Heart left ventricle (tissue), 16 donors: ENCODE measurements at regions not wholly inside any gene's neighbourhood (a gene's known extent, or its start where the extent isn't known, plus 50 kb on each side); places are given as distances from the start of the nearest gene placed in this dataset.
A peak's percentile ranks its signal among the peaks of the same experiment; 100 is the strongest.

ENCODE experiments used
- ATAC-seq, 4 donors: fragments of 200-7000 bp; cut with Tn5 transposase; one replicate each; pipeline ENCODE4 v1.9.1; 2020 to 2022; ENCODE audit warnings: moderate library complexity in 4 of 4, mild to moderate bottlenecking in 3 of 4, moderate number of reproducible peaks in 1 of 4
- DNase-seq, 5 donors: peaks; one replicate each; pipeline ENCODE4 v3.0.0-alpha.2; 2020
- H3K27ac ChIP-seq, 12 donors: fragments of 200-600 bp; sonication (generic) in 4 of 12; one replicate each; pipeline versions ENCODE4 v1.5.0 to v1.8.0; 2016 to 2022; ENCODE audit warnings: mild to moderate bottlenecking in 2 of 12
- H3K27me3 ChIP-seq, 9 donors: fragments of 200-600 bp; sonication (generic) in 2 of 9; one replicate each; pipeline versions ENCODE4 v1.5.1 to v1.8.0; 2016 to 2022; ENCODE audit warnings: mild to moderate bottlenecking in 3 of 9
- H3K36me3 ChIP-seq, 9 donors: fragments of 200-600 bp; sonication (generic) in 2 of 9; one replicate each; pipeline versions ENCODE4 v1.5.0 to v1.8.0; 2018 to 2022; ENCODE audit warnings: mild to moderate bottlenecking in 2 of 9
- H3K4me1 ChIP-seq, 12 donors: fragments of 200-600 bp; sonication (generic) in 4 of 12; one replicate each; pipeline versions ENCODE4 v1.5.0 to v1.8.0; 2016 to 2022; ENCODE audit warnings: mild to moderate bottlenecking in 3 of 12
- H3K4me3 ChIP-seq, 12 donors: fragments of 200-600 bp; sonication (generic) in 4 of 12; one replicate each; pipeline versions ENCODE4 v1.5.0 to v1.8.0; 2017 to 2022; ENCODE audit warnings: mild to moderate bottlenecking in 9 of 12, moderate library complexity in 4 of 12
- H3K9me3 ChIP-seq, 12 donors: fragments of 200-600 bp; sonication (generic) in 4 of 12; one replicate each; pipeline versions ENCODE4 v1.5.0 to v1.8.0; 2016 to 2022; ENCODE audit warnings: mild to moderate bottlenecking in 1 of 12
- CTCF ChIP-seq, 12 donors: fragments of 200-600 bp; sonication (generic) in 4 of 12; IDR thresholded peaks; one replicate each; pipeline versions ENCODE4 v1.5.0 to v1.8.0; 2018 to 2022; ENCODE audit warnings: antibody characterized with exemption in 12 of 12, mild to moderate bottlenecking in 5 of 12
- POLR2A ChIP-seq, 2 donors: fragments of 450-650 bp; IDR thresholded peaks; one replicate each; pipeline ENCODE4 v1.6.1; 2017; ENCODE audit warnings: antibody characterized with exemption in 2 of 2, mild to moderate bottlenecking in 2 of 2, moderate library complexity in 2 of 2
- WGBS, 4 donors: extraction: QIAGEN DNeasy Blood & Tissue Kit in 2 of 4; methylation state at CpG; one replicate each; pipeline versions ENCODE4 v1.1.5 to v1.1.7; 2013 to 2018; 5-methylcytosine and 5-hydroxymethylcytosine counted together
- intact Hi-C, 10 donors: fragments of 100-400 bp; cut with DNase I; formaldehyde crosslinking; loops; one replicate each; pipeline versions ENCODE4 v1.11.1 to v1.14.2; 2022
- donor health status: ischemic (EF 13 %, LVEDD 7.1; RV severe dilation, severe dysfunction).
- donor health status: healthy with polysubstance abuse.
- donor health status: DM: no; HTN: yes; CAD: no.
- donor health status: DM: no; HTN: no; CAD: no.
- donor health status: ischemic (EF 25% LVEDD 6.9; RV normal size, moderate dysfunction).
- donor health status: ischemic (EF 25% LVEDD 5.7; RV mildly dilated, moderate dysfunction).
- donor health status: healthy.
- donor health status: DM: yes; HTN: yes; CAD: no.
- donor health status: ischemic (EF 35%, LVEDD 5.7; RV mildly dilated, moderate dysfunction).
- donor health status: nonischemic (EF 11% LVEDD 7.7; RV severe dilation, severe dysfunction).
- donor health status: DM: yes; HTN: yes; CAD: no.
- donor health status: PGD.
- donor health status: ischemic (EF 29% LVEDD 5.4; RV normal size, mild dysfunction).
- donor health status: nonischemic (EF 23%, LVEDD 6.1; RV moderate dilation, normal function).

GRCh38 chr15:69573815-69574475 lies 121.3 kb downstream of the RPLP1 start:
- H3K9me3 ChIP-seq: no peaks in the 10 kb centered on the region
- H3K4me3 ChIP-seq: no peak overlapping the region
- peak overlapping the region in 1 of 12 donors; percentile 54 for H3K27ac ChIP-seq
- H3K36me3 ChIP-seq: no peaks in the 10 kb centered on the region
- ATAC-seq: no peak
- 65 to 73% (median 66%) methylated on average over 13 of the region's 13 CpGs for WGBS, 4 donors
- DNase-seq: no peak
- TF ChIP-seq POLR2A (IDR thresholded peaks at IDR 0.05) (no peak), CTCF (IDR thresholded peaks at IDR 0.05) (no peak)
- intact Hi-C loops: loop anchor here in 4 of 10 donors (2.0 to 10.0 kb wide), 4 partner anchors 79 to 891 kb away; partner anchors contain the start of gene TLE3 (in 1 of the 4)
- peaks cover 0 to 19% (median 0%) of the 10 kb centered on the region in 9 donors for H3K27me3 ChIP-seq
- peaks cover 0 to 24% (median 0%) of the 10 kb centered on the region in 12 donors for H3K4me1 ChIP-seq

GRCh38 chr15:69574506-69574905 lies 121.9 kb downstream of the RPLP1 start:
- intact Hi-C loops: loop anchor here in 4 of 10 donors (2.0 to 10.0 kb wide), 4 partner anchors 78 to 890 kb away; partner anchors contain the start of gene TLE3 (in 1 of the 4)
- no peak for ATAC-seq
- H3K9me3 ChIP-seq: no peaks in the 10 kb centered on the region

GRCh38 chr15:69575387-69575786 lies 122.8 kb downstream of the RPLP1 start:
- intact Hi-C loops: loop anchor here in 8 of 10 donors (2.0 to 10.0 kb wide), 10 partner anchors 77 to 912 kb away; partner anchors contain the start of gene TLE3 (in 2 of the 8)
- Histone ChIP-seq H3K36me3 (no peaks in the 10 kb centered on the region), H3K4me1 (peaks cover 0 to 24% (median 0%) of the 10 kb centered on the region in 12 donors), H3K4me3 (no peak overlapping the region), H3K27me3 (peaks cover 0 to 19% (median 0%) of the 10 kb centered on the region in 9 donors), H3K27ac (no peak overlapping the region), H3K9me3 (no peaks in the 10 kb centered on the region)
- WGBS, 4 donors: 80 to 85% (median 83%) methylated on average over 5 to 6 of the region's 6 CpGs
- no peak for DNase-seq
- no peak for ATAC-seq
- TF ChIP-seq POLR2A (IDR thresholded peaks at IDR 0.05) (no peak), CTCF (IDR thresholded peaks at IDR 0.05) (no peak)

More at GRCh38 chr15:69574506-69574905, 121.9 kb downstream of the RPLP1 start:
- Histone ChIP-seq H3K36me3 (no peaks in the 10 kb centered on the region), H3K27me3 (peaks cover 0 to 19% (median 0%) of the 10 kb centered on the region in 9 donors), H3K27ac (peak overlapping the region in 1 of 12 donors; percentile 54), H3K4me3 (no peak overlapping the region), H3K4me1 (peaks cover 0 to 24% (median 0%) of the 10 kb centered on the region in 12 donors)
- 83 to 87% (median 85%) methylated on average over 5 of the region's 5 CpGs for WGBS, 4 donors
- no peak for DNase-seq
- TF ChIP-seq POLR2A (IDR thresholded peaks at IDR 0.05) (no peak), CTCF (IDR thresholded peaks at IDR 0.05) (no peak)

GRCh38 chr15:69576035-69576526 lies 123.5 kb downstream of the RPLP1 start:
- ATAC-seq (peak; percentile 70 to 89 (median 88)), DNase-seq (peak; percentile 48 to 83 (median 54))
- intact Hi-C loops: loop anchor here in 8 of 10 donors (2.0 to 10.0 kb wide), 11 partner anchors 76 to 913 kb away; partner anchors contain the start of gene TLE3 (in 2 of the 8)
- TF ChIP-seq POLR2A (IDR thresholded peaks at IDR 0.05): no peak
- peak; percentile 46 to 79 (median 66) for TF ChIP-seq CTCF (IDR thresholded peaks at IDR 0.05)
- H3K27ac ChIP-seq: no peak overlapping the region
- WGBS, 4 donors: 50 to 57% (median 55%) methylated on average over 3 of the region's 3 CpGs
- H3K4me3 ChIP-seq: no peak overlapping the region
- H3K36me3 ChIP-seq: no peaks in the 10 kb centered on the region
- H3K27me3 ChIP-seq: peaks cover 0 to 19% (median 0%) of the 10 kb centered on the region in 9 donors
- H3K9me3 ChIP-seq: no peaks in the 10 kb centered on the region
- H3K4me1 ChIP-seq: peaks cover 0 to 24% (median 0%) of the 10 kb centered on the region in 12 donors
